ENCODE measurements at regions not wholly inside any gene's neighbourhood (a gene's known extent, or its start where the extent isn't known, plus 50 kb on each side); places are given as distances from the start of the nearest gene placed in this dataset.
A peak's percentile ranks its signal among the peaks of the same experiment; 100 is the strongest.
"Not testable (repeated sequence)": the region's sequence is repeated elsewhere in the genome, so short reads cannot be mapped to it uniquely, and the experiment has no call there.

GRCh38 chr14:22282949-22283348, 306.1 kb downstream of the DAD1 start:
- no peak for ATAC-seq

GRCh38 chr14:22282417-22282816, 306.6 kb downstream of the DAD1 start:
- Histone ChIP-seq H3K4me3 (no peak overlapping the region), H3K4me1 (no peaks in the 10 kb centered on the region), H3K9me3 (no peaks in the 10 kb centered on the region), H3K27me3 (no peaks in the 10 kb centered on the region), H3K36me3 (no peaks in the 10 kb centered on the region), H3K27ac (no peak overlapping the region)
- intact Hi-C loops (cut with DNase I), result no loop called here
- TF ChIP-seq CTCF (IDR thresholded peaks at IDR 0.05), result no peak
- TF ChIP-seq POLR2A (IDR thresholded peaks at IDR 0.05), result no peak
- WGBS (ENCODE audit: insufficient coverage, low coverage, low lambda C conversion rate, missing lambda C conversion rate), result 27% methylated on average over 5 of the region's 5 CpGs
- ATAC-seq (no peak), DNase-seq (no peak)

More at GRCh38 chr14:22282949-22283348, 306.1 kb downstream of the DAD1 start:
- intact Hi-C loops (cut with DNase I), result no loop called here
- H3K27me3 ChIP-seq, result no peaks in the 10 kb centered on the region
- H3K4me3 ChIP-seq, result no peak overlapping the region
- no peak overlapping the region for H3K27ac ChIP-seq
- WGBS (ENCODE audit: insufficient coverage, low coverage, low lambda C conversion rate, missing lambda C conversion rate), result 59% methylated on average over 2 of the region's 5 CpGs
- no peaks in the 10 kb centered on the region for H3K9me3 ChIP-seq
- no peaks in the 10 kb centered on the region for H3K36me3 ChIP-seq
- TF ChIP-seq CTCF (IDR thresholded peaks at IDR 0.05) (no peak), POLR2A (IDR thresholded peaks at IDR 0.05) (no peak)
- H3K4me1 ChIP-seq, result no peaks in the 10 kb centered on the region
- no peak for DNase-seq

- ATAC-seq; H3K27me3 ChIP-seq; DNase-seq; H3K36me3 ChIP-seq; H3K4me3 ChIP-seq; H3K9me3 ChIP-seq; H3K4me1 ChIP-seq; H3K27ac ChIP-seq; intact Hi-C loops (cut with DNase I): not testable (repeated sequence)
- WGBS (ENCODE audit: insufficient coverage, low coverage, low lambda C conversion rate, missing lambda C conversion rate), result 43% methylated on average over 7 of the region's 7 CpGs
These were observed 307.6 kb downstream of the DAD1 start for GRCh38 chr14:22281447-22281874.

DNA sequence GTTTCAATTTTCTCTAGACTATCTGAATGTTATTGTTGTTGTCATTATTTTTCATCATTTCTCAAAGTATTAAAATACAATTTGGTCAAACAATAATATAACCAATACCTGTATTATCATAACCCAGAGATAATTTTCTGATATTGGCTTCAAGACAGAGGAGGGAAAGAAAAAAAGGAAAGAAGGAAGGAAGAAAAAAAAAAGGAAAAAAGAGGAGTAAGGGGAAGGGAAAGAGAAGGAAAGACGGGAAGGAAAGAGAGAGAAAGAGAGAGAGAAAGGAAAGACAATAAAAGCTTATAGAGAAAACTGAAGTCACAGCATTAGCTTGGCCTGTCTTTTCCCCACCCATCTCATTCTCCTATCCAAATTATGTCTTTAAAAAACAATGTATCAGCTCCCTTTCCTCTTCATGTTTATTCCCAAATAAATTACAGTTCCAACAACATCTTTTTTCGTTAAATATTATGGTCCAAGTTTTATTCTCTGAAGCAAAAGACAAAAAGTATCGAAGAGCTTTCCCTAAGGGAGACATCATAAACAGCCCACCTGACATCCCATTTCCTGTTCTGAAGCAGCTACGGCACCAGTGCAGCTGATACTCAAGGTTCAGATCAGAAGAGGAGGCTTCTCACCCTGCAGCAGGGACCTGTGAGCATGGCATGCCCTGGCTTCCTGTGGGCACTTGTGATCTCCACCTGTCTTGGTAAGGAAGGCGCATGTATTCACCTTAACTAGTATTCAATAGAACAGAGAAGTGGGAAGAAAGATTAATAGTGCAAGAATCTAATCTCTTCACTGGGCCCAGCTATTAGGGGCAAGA, 308.3 kb downstream of the DAD1 start:
- Histone ChIP-seq H3K4me3 (no peak overlapping the region), H3K9me3 (no peaks in the 10 kb centered on the region), H3K27me3 (no peaks in the 10 kb centered on the region), H3K36me3 (no peaks in the 10 kb centered on the region), H3K4me1 (no peaks in the 10 kb centered on the region), H3K27ac (no peak overlapping the region)
- WGBS (ENCODE audit: insufficient coverage, low coverage, low lambda C conversion rate, missing lambda C conversion rate), result 40% methylated on average over 5 of the region's 5 CpGs
- intact Hi-C loops (cut with DNase I), result no loop called here
- DNase-seq (no peak), ATAC-seq (no peak)
- TF ChIP-seq POLR2A (IDR thresholded peaks at IDR 0.05) (no peak), CTCF (IDR thresholded peaks at IDR 0.05) (no peak)

GRCh38 chr14:22276913-22277816, 311.9 kb downstream of the DAD1 start:
- Histone ChIP-seq H3K27ac (no peak overlapping the region), H3K4me3 (no peak overlapping the region), H3K27me3 (no peaks in the 10 kb centered on the region), H3K36me3 (no peaks in the 10 kb centered on the region), H3K9me3 (no peaks in the 10 kb centered on the region), H3K4me1 (no peaks in the 10 kb centered on the region)
- TF ChIP-seq CTCF (IDR thresholded peaks at IDR 0.05), result peak; percentile 4 to 64 (median 48)
- no peak for TF ChIP-seq POLR2A (IDR thresholded peaks at IDR 0.05)
- ATAC-seq (no peak), DNase-seq (no peak)
- intact Hi-C loops (cut with DNase I), result no loop called here
- 32% methylated on average over 4 of the region's 4 CpGs for WGBS (ENCODE audit: insufficient coverage, low coverage, low lambda C conversion rate, missing lambda C conversion rate)
